ENCODE measurements at regions not wholly inside any gene's neighbourhood (a gene's known extent, or its start where the extent isn't known, plus 50 kb on each side); places are given as distances from the start of the nearest gene placed in this dataset.

DNA sequence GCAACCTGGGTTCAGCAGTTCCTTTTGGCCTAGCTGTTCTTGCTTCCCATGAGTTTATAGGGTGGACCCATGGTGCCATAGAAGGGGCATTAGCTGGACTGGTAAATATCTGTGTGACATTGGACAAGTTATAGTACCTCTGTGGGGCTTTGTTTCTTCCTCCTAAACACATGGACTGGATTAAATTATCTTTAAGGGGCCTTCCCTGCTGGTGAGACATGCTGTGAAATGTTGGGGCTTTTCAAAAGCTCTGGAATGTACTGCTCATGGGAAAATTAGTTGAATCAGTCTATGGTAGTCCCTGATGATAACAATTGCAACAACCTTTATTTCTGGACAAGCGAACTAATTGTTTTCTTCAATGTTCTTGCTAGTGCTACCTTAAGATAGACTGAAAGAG is 276.2 kb downstream of the BLID start:
- H3K9me2 ChIP-seq: 0 out of 2 replicates have a peak, but pooled peaks cover 4% of the 10 kb centered on the region
- TF ChIP-seq FOSL2 (IDR thresholded peaks at IDR 0.05; ENCODE audit: borderline replicate concordance, low read depth) (no peak), ZBTB33 (IDR thresholded peaks at IDR 0.05; ENCODE audit: borderline replicate concordance, low read depth) (no peak), PBX3 (IDR thresholded peaks at IDR 0.05) (no peak), GATA2 (CRISPR knock-in tag; IDR thresholded peaks at IDR 0.05) (no peak), TCF12 (IDR thresholded peaks at IDR 0.05) (no peak), RXRA (IDR thresholded peaks at IDR 0.05; ENCODE audit: borderline replicate concordance, low read depth) (no peak), YY1 (IDR thresholded peaks at IDR 0.05; ENCODE audit: low read depth) (no peak), CHD2 (IDR thresholded peaks at IDR 0.05; ENCODE audit: low read length, partially characterized antibody) (no peak), GABPA (IDR thresholded peaks at IDR 0.05; ENCODE audit: low read depth) (no peak), RCOR1 (IDR thresholded peaks at IDR 0.05; ENCODE audit: low read length) (no peak), CTCF (IDR thresholded peaks at IDR 0.05) (no peak)
- 78% methylated on average over 1 of the region's 1 CpG for WGBS (ENCODE audit: low lambda C conversion rate)
- ChIA-PET POLR2A (no interaction called here), CTCF (no interaction called here)
- no peaks in the 10 kb centered on the region for H3K36me3 ChIP-seq (replicated peaks in 1 of 2; ENCODE audit: control insufficient read depth in 1 of 2, insufficient read depth in 2 of 2, low read length in 1 of 2)
- no peak overlapping the region for H2AFZ ChIP-seq (ENCODE audit: low read depth)
- H3F3A ChIP-seq (replicated peaks; ENCODE audit: insufficient read depth): peaks cover under 1% of the 10 kb centered on the region
- H3K9ac ChIP-seq: no peak overlapping the region
- 0 out of 2 replicates have a peak, but pooled peaks cover 13% of the 10 kb centered on the region for H3K9me3 ChIP-seq
- DNase-seq: no peak
- H4K20me1 ChIP-seq (ENCODE audit: insufficient read depth): no peaks in the 10 kb centered on the region
- no peak overlapping the region for H3K4me3 ChIP-seq (ENCODE audit: low read depth in 2 of 2, low read length in 1 of 2)
- H3K4me2 ChIP-seq: no peak overlapping the region
- no peak overlapping the region for H3K27ac ChIP-seq (ENCODE audit: low read depth in 2 of 2, low read length in 1 of 2)
- peaks cover 0 to 15% of the 10 kb centered on the region in 2 experiments; a peak in 2 of 4 replicates for H3K4me1 ChIP-seq (ENCODE audit: control insufficient read depth in 1 of 2, insufficient read depth in 2 of 2, low read depth in 1 of 2, low read length in 1 of 2)
- no peaks in the 10 kb centered on the region for H3K79me2 ChIP-seq (ENCODE audit: insufficient read depth)
- H3K27me3 ChIP-seq (ENCODE audit: insufficient read depth): no peaks in the 10 kb centered on the region

DNA sequence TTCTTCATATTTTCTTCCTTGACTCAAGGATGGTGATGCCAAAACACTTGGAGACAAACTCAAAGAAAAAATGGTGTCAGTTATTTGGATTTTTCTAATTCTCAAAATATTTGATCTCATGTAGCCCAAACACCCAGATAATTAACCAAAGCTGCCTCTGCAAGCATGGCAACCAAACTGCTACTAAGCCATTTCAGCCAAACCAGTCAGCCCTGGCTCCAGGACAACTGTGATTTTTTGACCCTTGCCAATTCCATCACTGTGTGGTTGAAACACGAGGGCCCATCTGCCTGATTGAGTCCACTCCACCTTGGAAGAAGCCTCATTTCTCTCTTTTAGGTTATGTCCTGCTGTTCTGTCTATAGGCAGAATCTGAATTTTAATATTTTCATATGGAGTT is 277.4 kb downstream of the BLID start:
- WGBS (ENCODE audit: low lambda C conversion rate): 73% methylated on average over 1 of the region's 1 CpG
- ChIA-PET CTCF (no interaction called here), POLR2A (no interaction called here)
- H3K9me2 ChIP-seq: 0 out of 2 replicates have a peak, but pooled peaks cover 4% of the 10 kb centered on the region
- H3F3A ChIP-seq (replicated peaks; ENCODE audit: insufficient read depth): peaks cover 4% of the 10 kb centered on the region
- no peaks in the 10 kb centered on the region for H3K27me3 ChIP-seq (ENCODE audit: insufficient read depth)
- H2AFZ ChIP-seq (ENCODE audit: low read depth): no peak overlapping the region
- H3K79me2 ChIP-seq (ENCODE audit: insufficient read depth): no peaks in the 10 kb centered on the region
- no peaks in the 10 kb centered on the region for H4K20me1 ChIP-seq (ENCODE audit: insufficient read depth)
- H3K4me2 ChIP-seq: no peak overlapping the region
- DNase-seq: no peak
- peaks cover 0 to 6% of the 10 kb centered on the region in 2 experiments for H3K36me3 ChIP-seq (replicated peaks in 1 of 2; ENCODE audit: control insufficient read depth in 1 of 2, insufficient read depth in 2 of 2, low read length in 1 of 2)
- H3K4me1 ChIP-seq (ENCODE audit: control insufficient read depth in 1 of 2, insufficient read depth in 2 of 2, low read depth in 1 of 2, low read length in 1 of 2): peaks cover 0 to 15% of the 10 kb centered on the region in 2 experiments; a peak in 2 of 4 replicates
- no peak overlapping the region for H3K9ac ChIP-seq
- peaks cover 23% of the 10 kb centered on the region for H3K9me3 ChIP-seq
- no peak overlapping the region for H3K27ac ChIP-seq (ENCODE audit: low read depth in 2 of 2, low read length in 1 of 2)
- H3K4me3 ChIP-seq (ENCODE audit: low read depth in 2 of 2, low read length in 1 of 2): no peak overlapping the region
- no peak for TF ChIP-seq GATA2 (CRISPR knock-in tag; IDR thresholded peaks at IDR 0.05)
- no peak for TF ChIP-seq RAD21 (IDR thresholded peaks at IDR 0.05; ENCODE audit: low read length)
- TF ChIP-seq PBX3 (IDR thresholded peaks at IDR 0.05): no peak
- TF ChIP-seq USF1 (IDR thresholded peaks at IDR 0.05; ENCODE audit: borderline replicate concordance, low read depth): no peak
- TF ChIP-seq CHD2 (IDR thresholded peaks at IDR 0.05; ENCODE audit: low read length, partially characterized antibody): no peak
- TF ChIP-seq RCOR1 (IDR thresholded peaks at IDR 0.05; ENCODE audit: low read length): no peak
- TF ChIP-seq FOXM1 (IDR thresholded peaks at IDR 0.05; ENCODE audit: low read depth): no peak
- TF ChIP-seq IRF3 (IDR thresholded peaks at IDR 0.05; ENCODE audit: low read depth, low read length): no peak
- TF ChIP-seq GABPA (IDR thresholded peaks at IDR 0.05; ENCODE audit: low read depth): no peak
- no peak for TF ChIP-seq MEF2A (IDR thresholded peaks at IDR 0.05; ENCODE audit: borderline replicate concordance, low read depth)
- TF ChIP-seq NRF1 (IDR thresholded peaks at IDR 0.05; ENCODE audit: low read depth, low read length): no peak
- TF ChIP-seq SIN3A (IDR thresholded peaks at IDR 0.05; ENCODE audit: borderline replicate concordance, low read depth, low read length): no peak
- no peak for TF ChIP-seq TCF12 (IDR thresholded peaks at IDR 0.05)
- no peak for TF ChIP-seq TAF1 (IDR thresholded peaks at IDR 0.05; ENCODE audit: borderline replicate concordance, low read depth, low read length)
- no peak for TF ChIP-seq EZH2phosphoT487 (IDR thresholded peaks at IDR 0.05; ENCODE audit: borderline replicate concordance, low read depth)
